ENCODE measurements at regions not wholly inside any gene's neighbourhood (a gene's known extent, or its start where the extent isn't known, plus 50 kb on each side); places are given as distances from the start of the nearest gene placed in this dataset.

DNA sequence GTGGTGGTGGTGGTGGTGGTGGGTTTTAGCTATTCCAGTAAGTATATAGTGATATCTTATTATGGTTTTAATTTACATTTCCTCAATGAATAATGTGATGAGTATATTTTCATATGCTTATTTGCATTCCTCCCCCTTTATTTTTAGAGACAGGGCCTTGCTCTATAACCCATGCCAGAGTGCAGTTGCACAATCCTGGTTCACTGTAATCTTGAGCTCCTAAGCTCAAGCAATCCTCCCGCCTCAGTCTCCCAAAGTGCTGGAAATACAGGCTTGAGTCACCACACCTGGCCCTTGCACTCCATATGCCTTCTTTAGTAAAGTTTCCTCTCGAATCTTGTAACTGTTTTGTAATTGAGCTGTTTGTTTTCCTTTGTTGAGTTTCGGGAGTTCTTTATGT lies 577.7 kb upstream of the AUTS2 start:
- Histone ChIP-seq H3K27ac (ENCODE audit: insufficient read depth, low read length, poor library complexity, severe bottlenecking) (no peak overlapping the region), H3K4me1 (ENCODE audit: control insufficient read depth, insufficient read depth, low read length, poor library complexity, severe bottlenecking) (no peaks in the 10 kb centered on the region), H3K4me3 (ENCODE audit: insufficient read depth, low read depth, low read length, poor library complexity, severe bottlenecking) (no peak overlapping the region), H3K9me3 (ENCODE audit: control insufficient read depth, low read length) (no peaks in the 10 kb centered on the region), H3K27me3 (replicated peaks; ENCODE audit: control insufficient read depth, insufficient read depth, low read length, poor library complexity, severe bottlenecking) (no peaks in the 10 kb centered on the region), H3K36me3 (ENCODE audit: control insufficient read depth, insufficient read depth, low read length) (no peaks in the 10 kb centered on the region)
- no peak for DNase-seq

DNA sequence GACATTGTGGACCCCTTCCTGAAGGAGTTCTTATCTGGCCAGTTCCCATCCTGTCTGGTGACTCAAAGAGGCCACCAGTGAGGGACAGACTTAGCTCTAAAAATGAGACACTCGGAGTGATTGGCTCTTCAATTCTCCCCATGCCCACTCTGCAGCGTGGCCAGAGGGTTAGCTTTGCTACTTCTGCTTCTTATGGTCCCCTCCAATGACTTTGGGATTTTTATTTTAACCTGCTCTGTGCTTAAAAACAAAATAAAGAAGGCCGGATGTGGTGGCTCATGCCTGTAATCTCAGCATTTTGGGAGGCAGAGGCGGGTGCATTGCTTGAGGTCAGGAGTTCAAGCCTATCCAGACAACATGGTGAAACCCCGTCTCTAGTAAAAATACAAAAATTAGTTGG lies 573.0 kb upstream of the AUTS2 start:
- no peak overlapping the region for H3K4me3 ChIP-seq (ENCODE audit: insufficient read depth, low read depth, low read length, poor library complexity, severe bottlenecking)
- no peak overlapping the region for H3K27ac ChIP-seq (ENCODE audit: insufficient read depth, low read length, poor library complexity, severe bottlenecking)
- no peak for DNase-seq
- H3K4me1 ChIP-seq (ENCODE audit: control insufficient read depth, insufficient read depth, low read length, poor library complexity, severe bottlenecking), result no peaks in the 10 kb centered on the region
- no peaks in the 10 kb centered on the region for H3K9me3 ChIP-seq (ENCODE audit: control insufficient read depth, low read length)
- no peaks in the 10 kb centered on the region for H3K36me3 ChIP-seq (ENCODE audit: control insufficient read depth, insufficient read depth, low read length)
- H3K27me3 ChIP-seq (replicated peaks; ENCODE audit: control insufficient read depth, insufficient read depth, low read length, poor library complexity, severe bottlenecking), result no peaks in the 10 kb centered on the region

DNA sequence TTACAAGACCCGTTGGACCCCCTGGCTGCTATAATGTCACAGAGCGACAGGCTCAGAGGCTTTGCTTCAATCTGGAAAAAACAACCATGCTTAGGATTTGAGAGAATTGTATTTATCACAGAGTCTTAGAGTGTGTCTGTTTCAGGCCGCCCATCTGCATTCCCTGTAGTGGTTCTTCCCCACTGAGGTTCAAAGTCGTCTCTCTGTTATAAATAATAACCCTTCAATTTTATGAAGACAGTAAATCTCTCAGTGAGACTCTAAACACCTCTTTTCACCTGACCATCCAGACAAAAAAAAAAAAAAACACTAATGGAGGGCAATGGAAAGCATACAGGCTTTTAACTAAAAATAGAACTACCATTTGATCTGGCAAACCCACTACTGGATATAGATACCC lies 565.4 kb upstream of the AUTS2 start:
- H3K9me3 ChIP-seq (ENCODE audit: control insufficient read depth, low read length), result no peaks in the 10 kb centered on the region
- no peaks in the 10 kb centered on the region for H3K27me3 ChIP-seq (replicated peaks; ENCODE audit: control insufficient read depth, insufficient read depth, low read length, poor library complexity, severe bottlenecking)
- H3K4me1 ChIP-seq (ENCODE audit: control insufficient read depth, insufficient read depth, low read length, poor library complexity, severe bottlenecking), result no peaks in the 10 kb centered on the region

DNA sequence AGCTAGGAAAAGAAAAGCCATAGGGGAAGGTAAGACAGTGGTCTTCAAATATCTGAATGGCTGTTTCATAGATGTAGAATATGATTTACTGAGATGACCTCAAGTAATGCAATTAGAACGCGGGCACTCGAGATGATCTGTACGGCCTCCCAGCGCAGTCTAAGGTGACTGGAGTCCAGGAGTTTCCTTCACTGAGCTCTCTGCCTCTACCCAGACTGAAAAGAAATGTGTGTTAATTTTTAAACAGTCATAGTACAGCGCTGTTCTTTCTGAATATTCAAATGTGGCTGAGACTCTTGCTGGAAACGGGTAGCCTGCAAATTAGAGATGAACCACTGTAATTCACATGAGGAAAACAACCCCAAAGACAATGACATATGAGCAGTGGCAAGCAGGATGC lies 562.4 kb upstream of the AUTS2 start:
- Histone ChIP-seq H3K27ac (ENCODE audit: insufficient read depth, low read length, poor library complexity, severe bottlenecking) (no peak overlapping the region), H3K4me1 (ENCODE audit: control insufficient read depth, insufficient read depth, low read length, poor library complexity, severe bottlenecking) (no peaks in the 10 kb centered on the region), H3K27me3 (replicated peaks; ENCODE audit: control insufficient read depth, insufficient read depth, low read length, poor library complexity, severe bottlenecking) (no peaks in the 10 kb centered on the region), H3K4me3 (ENCODE audit: insufficient read depth, low read depth, low read length, poor library complexity, severe bottlenecking) (no peak overlapping the region), H3K9me3 (ENCODE audit: control insufficient read depth, low read length) (no peaks in the 10 kb centered on the region), H3K36me3 (ENCODE audit: control insufficient read depth, insufficient read depth, low read length) (no peaks in the 10 kb centered on the region)
- DNase-seq, result no peak

More for the DNA sequence above, 565.4 kb upstream of the AUTS2 start:
- no peak overlapping the region for H3K4me3 ChIP-seq (ENCODE audit: insufficient read depth, low read depth, low read length, poor library complexity, severe bottlenecking)
- no peak overlapping the region for H3K27ac ChIP-seq (ENCODE audit: insufficient read depth, low read length, poor library complexity, severe bottlenecking)
- no peaks in the 10 kb centered on the region for H3K36me3 ChIP-seq (ENCODE audit: control insufficient read depth, insufficient read depth, low read length)
- no peak for DNase-seq

DNA sequence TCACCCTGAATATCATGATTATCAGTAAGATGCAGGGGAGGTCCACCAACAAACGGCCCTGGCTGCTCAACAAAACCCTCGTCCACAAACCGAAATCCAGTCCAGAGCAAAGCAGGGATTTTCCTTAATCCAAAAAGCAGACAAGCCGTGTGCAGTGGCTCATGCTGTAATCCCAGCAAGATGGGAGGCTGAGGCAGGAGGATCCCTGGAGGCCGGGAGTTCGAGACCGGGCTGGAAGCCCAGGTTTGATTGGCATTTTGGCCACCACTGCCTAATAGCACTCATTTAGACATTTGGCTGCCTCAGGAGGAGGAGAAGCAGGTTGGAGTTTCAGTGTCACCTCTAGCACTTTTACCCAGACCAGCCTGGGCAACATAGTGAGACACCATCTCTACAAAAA lies 562.0 kb upstream of the AUTS2 start:
- Histone ChIP-seq H3K36me3 (ENCODE audit: control insufficient read depth, insufficient read depth, low read length) (no peaks in the 10 kb centered on the region), H3K4me1 (ENCODE audit: control insufficient read depth, insufficient read depth, low read length, poor library complexity, severe bottlenecking) (no peaks in the 10 kb centered on the region), H3K27ac (ENCODE audit: insufficient read depth, low read length, poor library complexity, severe bottlenecking) (no peak overlapping the region), H3K9me3 (ENCODE audit: control insufficient read depth, low read length) (no peaks in the 10 kb centered on the region), H3K27me3 (replicated peaks; ENCODE audit: control insufficient read depth, insufficient read depth, low read length, poor library complexity, severe bottlenecking) (no peaks in the 10 kb centered on the region), H3K4me3 (ENCODE audit: insufficient read depth, low read depth, low read length, poor library complexity, severe bottlenecking) (no peak overlapping the region)
- DNase-seq, result no peak

DNA sequence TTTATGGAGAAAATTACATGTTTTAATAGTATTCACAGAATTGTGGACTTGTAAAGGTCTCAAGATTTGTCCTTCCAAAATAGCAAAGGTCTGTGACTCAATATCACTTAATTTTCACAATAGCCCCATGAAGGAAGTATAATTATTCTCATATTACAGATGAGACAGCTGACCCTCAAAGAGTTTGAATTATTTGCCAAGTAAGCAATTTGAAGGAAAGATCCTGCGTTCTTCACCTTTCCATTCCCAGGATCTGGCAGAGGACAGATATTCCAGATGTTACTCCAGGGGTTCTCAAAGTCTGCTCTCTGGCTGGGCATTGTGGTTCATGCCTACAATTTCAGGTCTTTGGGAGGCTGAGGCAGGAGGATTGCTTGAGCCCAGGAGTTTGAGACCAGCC lies 559.4 kb upstream of the AUTS2 start:
- no peaks in the 10 kb centered on the region for H3K27me3 ChIP-seq (replicated peaks; ENCODE audit: control insufficient read depth, insufficient read depth, low read length, poor library complexity, severe bottlenecking)
- no peaks in the 10 kb centered on the region for H3K9me3 ChIP-seq (ENCODE audit: control insufficient read depth, low read length)
- no peaks in the 10 kb centered on the region for H3K4me1 ChIP-seq (ENCODE audit: control insufficient read depth, insufficient read depth, low read length, poor library complexity, severe bottlenecking)
- H3K4me3 ChIP-seq (ENCODE audit: insufficient read depth, low read depth, low read length, poor library complexity, severe bottlenecking), result no peak overlapping the region
- H3K27ac ChIP-seq (ENCODE audit: insufficient read depth, low read length, poor library complexity, severe bottlenecking), result no peak overlapping the region
- H3K36me3 ChIP-seq (ENCODE audit: control insufficient read depth, insufficient read depth, low read length), result no peaks in the 10 kb centered on the region
- no peak for DNase-seq

DNA sequence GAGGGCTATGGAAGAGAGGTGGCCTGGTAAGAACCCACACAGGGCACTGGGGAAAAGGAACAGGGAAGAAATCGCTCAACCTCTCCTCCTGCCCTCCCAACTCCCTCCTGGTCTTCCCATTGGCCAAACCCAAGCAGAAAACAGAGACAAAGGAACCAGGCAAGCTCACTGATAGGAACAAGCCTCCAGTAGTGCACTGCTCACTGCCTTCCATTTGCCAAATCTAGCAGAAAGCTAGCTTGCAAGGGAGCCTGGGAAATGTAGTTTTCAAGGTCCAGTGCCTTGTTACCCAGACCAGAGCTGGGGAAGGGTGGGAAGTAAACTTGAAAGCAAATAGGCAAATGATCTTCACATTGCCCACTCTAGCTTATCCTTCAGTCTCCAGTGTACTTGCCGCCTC lies 556.1 kb upstream of the AUTS2 start:
- H3K36me3 ChIP-seq (ENCODE audit: control insufficient read depth, insufficient read depth, low read length), result no peaks in the 10 kb centered on the region
- no peak overlapping the region for H3K27ac ChIP-seq (ENCODE audit: insufficient read depth, low read length, poor library complexity, severe bottlenecking)

DNA sequence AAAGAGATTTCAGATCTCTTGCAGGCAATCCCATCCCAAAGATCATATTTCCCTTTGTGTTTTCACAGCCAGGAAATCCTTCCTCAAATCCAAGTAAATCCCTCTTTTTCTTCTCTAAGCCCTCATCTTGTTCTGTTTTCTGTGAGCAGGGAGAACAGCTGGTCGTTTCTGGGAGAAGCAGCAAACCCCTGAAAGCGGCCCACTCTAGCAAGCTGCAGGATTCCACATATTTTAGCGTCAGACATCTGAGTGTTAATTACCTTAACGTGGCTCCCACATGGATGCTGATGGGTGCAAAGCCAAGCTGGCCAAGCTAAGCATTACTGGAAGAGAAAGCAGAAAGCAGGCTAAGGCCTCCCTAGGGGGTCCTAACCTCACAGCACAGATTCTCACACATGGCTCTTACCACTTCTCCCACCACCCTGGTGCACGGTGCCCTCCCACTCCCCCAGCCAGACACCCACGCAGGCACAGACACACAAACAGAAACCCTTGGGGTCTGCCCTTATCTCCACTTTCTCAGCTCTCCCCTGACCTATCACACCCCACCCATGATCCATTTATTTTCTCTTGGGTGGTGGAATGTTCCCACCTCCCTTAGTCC lies 551.0 kb upstream of the AUTS2 start:
- H3K36me3 ChIP-seq (ENCODE audit: control insufficient read depth, insufficient read depth, low read length), result no peaks in the 10 kb centered on the region
- H3K27ac ChIP-seq (ENCODE audit: insufficient read depth, low read length, poor library complexity, severe bottlenecking), result no peak overlapping the region
- H3K9me3 ChIP-seq (ENCODE audit: control insufficient read depth, low read length), result no peaks in the 10 kb centered on the region
- no peaks in the 10 kb centered on the region for H3K4me1 ChIP-seq (ENCODE audit: control insufficient read depth, insufficient read depth, low read length, poor library complexity, severe bottlenecking)
- H3K4me3 ChIP-seq (ENCODE audit: insufficient read depth, low read depth, low read length, poor library complexity, severe bottlenecking), result no peak overlapping the region
- H3K27me3 ChIP-seq (replicated peaks; ENCODE audit: control insufficient read depth, insufficient read depth, low read length, poor library complexity, severe bottlenecking), result no peaks in the 10 kb centered on the region
- DNase-seq, result no peak

More for the DNA sequence above, 556.1 kb upstream of the AUTS2 start:
- Histone ChIP-seq H3K27me3 (replicated peaks; ENCODE audit: control insufficient read depth, insufficient read depth, low read length, poor library complexity, severe bottlenecking) (no peaks in the 10 kb centered on the region), H3K4me1 (ENCODE audit: control insufficient read depth, insufficient read depth, low read length, poor library complexity, severe bottlenecking) (no peaks in the 10 kb centered on the region), H3K9me3 (ENCODE audit: control insufficient read depth, low read length) (no peaks in the 10 kb centered on the region), H3K4me3 (ENCODE audit: insufficient read depth, low read depth, low read length, poor library complexity, severe bottlenecking) (no peak overlapping the region)
- no peak for DNase-seq

DNA sequence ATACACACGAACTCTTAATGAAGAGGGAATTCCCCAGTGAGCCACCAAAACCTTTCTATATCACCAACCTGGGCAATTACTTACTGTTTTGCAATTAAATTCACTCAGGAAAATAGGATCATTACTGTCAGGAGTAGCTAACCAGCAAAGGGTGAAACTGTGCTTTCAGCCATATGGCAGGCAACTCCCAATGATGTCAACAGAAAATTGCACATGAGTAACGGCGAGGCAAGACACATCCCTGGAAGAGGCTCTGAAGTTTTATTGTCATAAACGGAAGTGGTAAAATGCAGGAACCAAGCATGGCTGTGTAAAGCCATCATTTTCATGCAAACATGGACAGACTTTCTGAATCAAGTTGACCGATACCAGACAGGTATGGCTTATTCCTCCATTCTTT lies 548.9 kb upstream of the AUTS2 start:
- Histone ChIP-seq H3K36me3 (ENCODE audit: control insufficient read depth, insufficient read depth, low read length) (no peaks in the 10 kb centered on the region), H3K27me3 (replicated peaks; ENCODE audit: control insufficient read depth, insufficient read depth, low read length, poor library complexity, severe bottlenecking) (no peaks in the 10 kb centered on the region), H3K27ac (ENCODE audit: insufficient read depth, low read length, poor library complexity, severe bottlenecking) (no peak overlapping the region), H3K9me3 (ENCODE audit: control insufficient read depth, low read length) (no peaks in the 10 kb centered on the region), H3K4me3 (ENCODE audit: insufficient read depth, low read depth, low read length, poor library complexity, severe bottlenecking) (no peak overlapping the region), H3K4me1 (ENCODE audit: control insufficient read depth, insufficient read depth, low read length, poor library complexity, severe bottlenecking) (no peaks in the 10 kb centered on the region)
- DNase-seq, result no peak

DNA sequence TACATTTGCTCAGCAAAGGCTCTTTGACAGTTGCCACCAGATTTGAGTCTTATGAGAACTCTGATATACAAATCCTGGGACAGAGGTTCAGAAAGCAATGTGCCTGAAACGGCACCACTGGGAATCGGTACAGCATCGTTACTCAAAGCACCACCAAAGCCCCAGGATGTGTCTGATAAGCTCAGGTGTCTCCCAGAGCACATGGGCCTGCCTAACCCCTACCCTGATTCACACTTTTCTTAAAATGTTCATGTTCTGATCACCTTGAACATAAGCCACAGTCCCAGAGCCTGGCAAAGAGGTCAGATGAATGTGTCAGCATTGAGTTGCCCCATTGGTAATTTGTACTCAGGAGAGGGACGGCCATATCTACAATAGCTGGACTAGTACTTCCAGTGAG lies 545.8 kb upstream of the AUTS2 start:
- Histone ChIP-seq H3K9me3 (ENCODE audit: control insufficient read depth, low read length) (no peaks in the 10 kb centered on the region), H3K36me3 (ENCODE audit: control insufficient read depth, insufficient read depth, low read length) (no peaks in the 10 kb centered on the region), H3K4me1 (ENCODE audit: control insufficient read depth, insufficient read depth, low read length, poor library complexity, severe bottlenecking) (no peaks in the 10 kb centered on the region), H3K27me3 (replicated peaks; ENCODE audit: control insufficient read depth, insufficient read depth, low read length, poor library complexity, severe bottlenecking) (no peaks in the 10 kb centered on the region), H3K4me3 (ENCODE audit: insufficient read depth, low read depth, low read length, poor library complexity, severe bottlenecking) (no peak overlapping the region), H3K27ac (ENCODE audit: insufficient read depth, low read length, poor library complexity, severe bottlenecking) (no peak overlapping the region)
- no peak for DNase-seq

DNA sequence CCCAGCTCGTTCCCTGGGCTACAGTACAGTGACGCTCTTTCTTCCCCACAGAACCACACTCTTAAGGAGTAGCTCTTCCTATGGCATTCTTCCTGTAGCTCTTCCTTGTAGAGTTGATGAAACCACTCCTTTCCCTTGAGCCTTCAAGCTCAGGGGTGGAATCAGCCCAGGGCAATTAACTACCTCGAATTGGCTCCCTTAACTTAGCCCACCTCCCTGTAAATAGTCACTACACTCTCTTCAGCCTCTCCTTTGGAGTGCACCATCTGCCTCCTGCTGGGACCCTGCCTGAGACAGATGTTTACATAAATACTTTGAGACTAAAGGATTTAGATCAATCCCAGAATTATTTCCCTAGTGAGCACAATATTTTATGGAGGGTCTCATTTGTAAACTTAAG lies 537.8 kb upstream of the AUTS2 start:
- Histone ChIP-seq H3K36me3 (ENCODE audit: control insufficient read depth, insufficient read depth, low read length) (no peaks in the 10 kb centered on the region), H3K27me3 (replicated peaks; ENCODE audit: control insufficient read depth, insufficient read depth, low read length, poor library complexity, severe bottlenecking) (no peaks in the 10 kb centered on the region), H3K27ac (ENCODE audit: insufficient read depth, low read length, poor library complexity, severe bottlenecking) (no peak overlapping the region), H3K9me3 (ENCODE audit: control insufficient read depth, low read length) (no peaks in the 10 kb centered on the region), H3K4me1 (ENCODE audit: control insufficient read depth, insufficient read depth, low read length, poor library complexity, severe bottlenecking) (no peaks in the 10 kb centered on the region), H3K4me3 (ENCODE audit: insufficient read depth, low read depth, low read length, poor library complexity, severe bottlenecking) (no peak overlapping the region)
- no peak for DNase-seq
